Caco-2 (cell line): ENCODE measurements at regions not wholly inside any gene's neighbourhood (a gene's known extent, or its start where the extent isn't known, plus 50 kb on each side); places are given as distances from the start of the nearest gene placed in this dataset.

ENCODE experiments used
- BruUV-seq: library from RNA; stranded (reverse); fragments of 400-500 nt; replicated peaks from 2 replicates; lab custom pipeline; 2021; lab: Mats Ljungman, UMichigan
- CTCF ChIA-PET: fragments of 300-600 bp; sonication (Branson Sonifier 250); formaldehyde crosslinking; loops from one replicate; lab custom pipeline; 2022; ENCODE audit warnings: antibody characterized with exemption; lab: Charles Lee
- POLR2A ChIA-PET: fragments of 300-600 bp; sonication (Branson Sonifier 250); formaldehyde crosslinking; loops from one replicate; lab custom pipeline; 2022; ENCODE audit warnings: antibody characterized with exemption; lab: Charles Lee
- DNase-seq, 2 experiments: peaks; one replicate each; pipeline versions ENCODE4 v3.0.0 to v3.0.0-alpha.2; 2020 to 2022
- H3K27me3 ChIP-seq: replicated peaks from 2 replicates; pipeline ENCODE4 v1.6.0; 2011; ENCODE audit warnings: low read length; ENCODE audit not compliant: control insufficient read depth, insufficient read depth
- H3K36me3 ChIP-seq: 2 replicates; pipeline ENCODE4 v1.5.1; 2011; ENCODE audit warnings: low read length; ENCODE audit not compliant: control insufficient read depth, insufficient read depth
- H3K4me1 ChIP-seq: fragments of 250-450 bp; sonication (Bioruptor Pico); 2 replicates; pipeline ENCODE4 v1.5.1; 2020; ENCODE audit warnings: mild to moderate bottlenecking
- H3K4me3 ChIP-seq: 2 replicates; pipeline ENCODE4 v1.5.1; 2011; ENCODE audit warnings: low read depth, mild to moderate bottlenecking, control low read depth, low read length
- H3K9me3 ChIP-seq: fragments of 250-450 bp; sonication (Bioruptor Pico); 2 replicates; pipeline ENCODE4 v1.5.1; 2020; ENCODE audit warnings: mild to moderate bottlenecking, moderate library complexity
- H3K27ac Mint-ChIP-seq: one replicate; pipeline ENCODE4 v1.8.0; 2022; ENCODE audit warnings: mixed read lengths; ENCODE audit not compliant: unreplicated experiment
- H3K27me3 Mint-ChIP-seq: one replicate; pipeline ENCODE4 v1.8.0; 2022; ENCODE audit warnings: mixed read lengths; ENCODE audit not compliant: insufficient read depth, unreplicated experiment
- H3K36me3 Mint-ChIP-seq: one replicate; pipeline ENCODE4 v1.8.0; 2022; ENCODE audit warnings: mild to moderate bottlenecking, mixed read lengths; ENCODE audit not compliant: insufficient read depth, unreplicated experiment
- H3K4me1 Mint-ChIP-seq: one replicate; pipeline ENCODE4 v1.8.0; 2022; ENCODE audit warnings: low read depth, mixed read lengths; ENCODE audit not compliant: unreplicated experiment
- H3K4me3 Mint-ChIP-seq: one replicate; pipeline ENCODE4 v1.8.0; 2022; ENCODE audit warnings: mild to moderate bottlenecking, moderate library complexity, mixed read lengths; ENCODE audit not compliant: unreplicated experiment
- H3K9me3 Mint-ChIP-seq: one replicate; pipeline ENCODE4 v1.8.0; 2022; ENCODE audit warnings: mixed read lengths; ENCODE audit not compliant: unreplicated experiment
- CTCF ChIP-seq, 2 experiments: fragments of 200-600 bp in 1 of 2; IDR thresholded peaks; 1 replicate in 1 of 2; 2 replicates in 1 of 2; pipeline versions ENCODE4 v1.5.1 to v1.8.0; 2011 to 2022; ENCODE audit warnings: antibody characterized with exemption in 1 of 2, control low read depth in 1 of 2, inconsistent platforms in 1 of 2, low read depth in 1 of 2, low read length in 1 of 2, mild to moderate bottlenecking in 1 of 2, moderate library complexity in 1 of 2; ENCODE audit not compliant: insufficient read depth in 1 of 2, severe bottlenecking in 1 of 2, unreplicated experiment in 1 of 2
- intact Hi-C: fragments of 100-400 bp; cut with micrococcal nuclease; formaldehyde crosslinking; loops from one replicate; pipeline ENCODE4 v1.10.0; 2022; ENCODE audit not compliant: unreplicated experiment

- no TSS peak for BruUV-seq
- Mint-ChIP-seq H3K9me3 (peaks cover 18% of the 10 kb centered on the region), H3K27me3 (no peaks in the 10 kb centered on the region), H3K4me1 (no peaks in the 10 kb centered on the region), H3K4me3 (no peak overlapping the region), H3K36me3 (no peaks in the 10 kb centered on the region), H3K27ac (no peak overlapping the region)
- Histone ChIP-seq H3K4me1 (no peaks in the 10 kb centered on the region), H3K9me3 (no peaks in the 10 kb centered on the region), H3K4me3 (no peak overlapping the region), H3K36me3 (no peaks in the 10 kb centered on the region), H3K27me3 (no peaks in the 10 kb centered on the region)
- DNase-seq, result no peak
- CTCF ChIA-PET, result no interaction called here
- intact Hi-C loops, result no loop called here
- no peak for TF ChIP-seq CTCF (IDR thresholded peaks at IDR 0.05; ENCODE audit: insufficient read depth in 1 of 2, low read depth in 1 of 2, low read length in 1 of 2, severe bottlenecking in 1 of 2, unreplicated experiment in 1 of 2)
- POLR2A ChIA-PET, result no interaction called here
Measured at GRCh38 chr2:236887953-236888793, 197.5 kb upstream of the COPS8 start.

GRCh38 chr2:236888794-236889780 lies 196.6 kb upstream of the COPS8 start:
- no peak for DNase-seq
- Histone ChIP-seq H3K4me3 (no peak overlapping the region), H3K36me3 (no peaks in the 10 kb centered on the region), H3K27me3 (no peaks in the 10 kb centered on the region), H3K9me3 (no peaks in the 10 kb centered on the region), H3K4me1 (no peaks in the 10 kb centered on the region)
- no peaks in the 10 kb centered on the region for H3K27me3 Mint-ChIP-seq
- CTCF ChIA-PET, result no interaction called here
- H3K9me3 Mint-ChIP-seq, result peaks cover 18% of the 10 kb centered on the region
- H3K36me3 Mint-ChIP-seq, result no peaks in the 10 kb centered on the region
- POLR2A ChIA-PET, result no interaction called here
- no peak for TF ChIP-seq CTCF (IDR thresholded peaks at IDR 0.05; ENCODE audit: insufficient read depth in 1 of 2, low read depth in 1 of 2, low read length in 1 of 2, severe bottlenecking in 1 of 2, unreplicated experiment in 1 of 2)
- no peak overlapping the region for H3K4me3 Mint-ChIP-seq
- intact Hi-C loops, result no loop called here
- no peak overlapping the region for H3K27ac Mint-ChIP-seq
- no TSS peak for BruUV-seq
- H3K4me1 Mint-ChIP-seq, result peaks cover under 1% of the 10 kb centered on the region
